Activated T-cell treated with anti-CD3 and anti-CD28 coated beads, Interleukin-2, amount 50 U/mL, for 24 hours (primary cell): ENCODE measurements at regions not wholly inside any gene's neighbourhood (a gene's known extent, or its start where the extent isn't known, plus 50 kb on each side); places are given as distances from the start of the nearest gene placed in this dataset.
"Not testable (repeated sequence)": the region's sequence is repeated elsewhere in the genome, so short reads cannot be mapped to it uniquely, and the experiment has no call there.

ENCODE experiments used
- DNase-seq: peaks from one replicate; pipeline ENCODE4 v3.0.0-alpha.2; 2020
- H3K27ac Mint-ChIP-seq: 2 replicates; pipeline ENCODE4 v1.8.0; 2020; ENCODE audit warnings: mild to moderate bottlenecking, mixed read lengths
- H3K27me3 Mint-ChIP-seq: 2 replicates; pipeline ENCODE4 v1.8.0; 2020; ENCODE audit warnings: mixed read lengths
- H3K36me3 Mint-ChIP-seq: 2 replicates; pipeline ENCODE4 v1.8.0; 2020; ENCODE audit warnings: low read depth, mixed read lengths
- H3K4me1 Mint-ChIP-seq: 2 replicates; pipeline ENCODE4 v1.8.0; 2020; ENCODE audit warnings: low read depth, mixed read lengths
- H3K4me3 Mint-ChIP-seq: 2 replicates; pipeline ENCODE4 v1.8.0; 2020; ENCODE audit warnings: mild to moderate bottlenecking, moderate library complexity, mixed read lengths
- H3K9me3 Mint-ChIP-seq: 2 replicates; pipeline ENCODE4 v1.8.0; 2020; ENCODE audit warnings: mixed read lengths

GRCh38 chr18:38243291-38243690 is 677.7 kb upstream of the CELF4 start:
- Mint-ChIP-seq H3K9me3 (peaks cover 11% of the 10 kb centered on the region), H3K4me1 (no peaks in the 10 kb centered on the region), H3K27ac (no peak overlapping the region), H3K27me3 (no peaks in the 10 kb centered on the region), H3K36me3 (no peaks in the 10 kb centered on the region), H3K4me3 (no peak overlapping the region)
- no peak for DNase-seq

DNA sequence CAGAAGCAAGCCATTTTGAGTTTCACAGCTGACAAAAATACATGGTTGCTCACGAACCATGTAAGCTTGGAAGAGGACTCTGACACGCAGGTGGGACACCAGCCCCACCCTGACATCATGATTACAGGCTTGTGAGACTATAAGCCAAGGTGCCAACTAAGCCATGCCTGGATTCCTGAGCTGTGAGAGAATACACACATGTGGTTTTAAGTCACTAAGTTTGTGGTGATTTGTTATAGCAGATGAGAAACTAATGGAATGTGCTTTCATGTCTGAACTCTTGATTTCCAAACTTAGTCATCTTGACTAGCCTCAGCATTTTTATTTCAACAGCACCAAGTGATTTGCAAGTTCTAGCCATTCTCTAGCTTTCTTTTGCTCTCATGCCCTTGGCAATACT is 676.1 kb upstream of the CELF4 start:
- H3K27me3 Mint-ChIP-seq, result no peaks in the 10 kb centered on the region
- H3K36me3 Mint-ChIP-seq, result no peaks in the 10 kb centered on the region
- no peak for DNase-seq
- H3K27ac Mint-ChIP-seq, result no peak overlapping the region
- no peaks in the 10 kb centered on the region for H3K4me1 Mint-ChIP-seq
- peaks cover 10% of the 10 kb centered on the region for H3K9me3 Mint-ChIP-seq
- H3K4me3 Mint-ChIP-seq, result no peak overlapping the region

GRCh38 chr18:38241216-38241615 is 675.6 kb upstream of the CELF4 start:
- no peaks in the 10 kb centered on the region for H3K36me3 Mint-ChIP-seq
- no peaks in the 10 kb centered on the region for H3K27me3 Mint-ChIP-seq
- H3K4me1 Mint-ChIP-seq, result no peaks in the 10 kb centered on the region
- no peak overlapping the region for H3K27ac Mint-ChIP-seq
- H3K9me3 Mint-ChIP-seq, result peaks cover 8% of the 10 kb centered on the region
- no peak for DNase-seq
- H3K4me3 Mint-ChIP-seq, result no peak overlapping the region

GRCh38 chr18:38239606-38240005 is 674.0 kb upstream of the CELF4 start:
- Mint-ChIP-seq H3K4me3 (no peak overlapping the region), H3K27ac (no peak overlapping the region), H3K4me1 (no peaks in the 10 kb centered on the region), H3K27me3 (no peaks in the 10 kb centered on the region), H3K36me3 (no peaks in the 10 kb centered on the region), H3K9me3 (peaks cover 8% of the 10 kb centered on the region)
- DNase-seq, result no peak

GRCh38 chr18:38237796-38238195 is 672.2 kb upstream of the CELF4 start:
- Mint-ChIP-seq H3K9me3 (peaks cover 8% of the 10 kb centered on the region), H3K27me3 (no peaks in the 10 kb centered on the region), H3K4me1 (no peaks in the 10 kb centered on the region), H3K27ac (no peak overlapping the region), H3K36me3 (no peaks in the 10 kb centered on the region), H3K4me3 (no peak overlapping the region)
- no peak for DNase-seq

DNA sequence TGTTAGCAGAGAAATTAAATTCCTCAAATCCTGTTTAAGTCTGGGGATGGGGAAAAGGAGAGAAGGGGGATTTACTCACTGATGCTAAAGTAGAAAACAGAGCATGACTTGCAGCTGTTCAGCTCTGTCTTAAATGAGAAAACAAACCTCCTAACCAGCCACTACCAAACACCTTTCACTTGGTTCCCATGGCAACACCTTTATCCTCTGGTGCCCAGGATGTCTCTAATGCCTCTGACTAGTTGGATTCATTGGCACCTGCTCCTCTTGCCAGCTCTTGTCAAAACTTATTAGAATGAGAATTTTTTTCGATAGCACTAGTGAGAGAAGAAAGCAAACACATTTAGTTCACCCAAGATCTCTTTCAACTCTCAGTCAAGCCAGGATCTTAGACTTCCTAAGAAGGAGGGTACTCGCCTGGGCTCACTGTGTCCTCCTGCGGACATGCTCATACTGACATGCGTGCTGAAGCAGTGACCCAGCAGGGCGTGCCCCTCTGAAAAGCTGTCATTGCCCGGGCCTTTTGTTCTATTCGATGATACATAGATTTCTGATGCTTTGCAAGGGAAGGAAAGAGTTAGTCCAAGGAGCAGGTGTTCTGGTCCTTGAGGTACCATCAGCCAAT is 656.0 kb upstream of the CELF4 start:
- no peaks in the 10 kb centered on the region for H3K36me3 Mint-ChIP-seq
- H3K4me1 Mint-ChIP-seq, result no peaks in the 10 kb centered on the region
- H3K27me3 Mint-ChIP-seq, result no peaks in the 10 kb centered on the region
- H3K9me3 Mint-ChIP-seq, result peaks cover 4% of the 10 kb centered on the region
- H3K4me3 Mint-ChIP-seq, result no peak overlapping the region
- H3K27ac Mint-ChIP-seq, result no peak overlapping the region
- no peak for DNase-seq

DNA sequence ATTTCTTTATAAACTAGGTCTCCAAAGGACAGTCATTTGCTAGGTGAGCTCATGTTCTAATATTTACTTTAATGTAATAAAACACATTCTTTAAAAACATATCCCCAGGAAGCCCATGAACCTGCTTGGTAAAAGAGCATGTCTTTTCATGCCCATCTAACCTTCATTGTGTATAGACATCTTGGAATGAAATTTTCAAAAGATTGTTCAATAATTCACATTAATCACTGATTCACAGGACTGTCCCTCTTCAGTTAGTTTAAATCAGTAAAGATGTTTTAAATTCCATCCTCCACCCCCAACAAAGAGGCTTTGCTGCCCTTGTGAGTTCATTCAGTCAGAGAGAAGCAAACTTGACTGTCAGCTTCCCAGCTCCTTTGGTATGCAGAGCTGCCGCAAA is 633.4 kb upstream of the CELF4 start:
- H3K36me3 Mint-ChIP-seq, result no peaks in the 10 kb centered on the region
- H3K27me3 Mint-ChIP-seq, result no peaks in the 10 kb centered on the region
- peaks cover 6% of the 10 kb centered on the region for H3K9me3 Mint-ChIP-seq
- no peak overlapping the region for H3K4me3 Mint-ChIP-seq
- DNase-seq, result no peak
- H3K27ac Mint-ChIP-seq, result no peak overlapping the region
- no peaks in the 10 kb centered on the region for H3K4me1 Mint-ChIP-seq

- H3K4me3 Mint-ChIP-seq, result no peak overlapping the region
- no peak for DNase-seq
- H3K27ac Mint-ChIP-seq, result no peak overlapping the region
- no peaks in the 10 kb centered on the region for H3K36me3 Mint-ChIP-seq
- no peaks in the 10 kb centered on the region for H3K4me1 Mint-ChIP-seq
- H3K9me3 Mint-ChIP-seq, result peaks cover 6% of the 10 kb centered on the region
- H3K27me3 Mint-ChIP-seq, result no peaks in the 10 kb centered on the region
Observed at GRCh38 chr18:38198526-38198925, 632.9 kb upstream of the CELF4 start.

DNA sequence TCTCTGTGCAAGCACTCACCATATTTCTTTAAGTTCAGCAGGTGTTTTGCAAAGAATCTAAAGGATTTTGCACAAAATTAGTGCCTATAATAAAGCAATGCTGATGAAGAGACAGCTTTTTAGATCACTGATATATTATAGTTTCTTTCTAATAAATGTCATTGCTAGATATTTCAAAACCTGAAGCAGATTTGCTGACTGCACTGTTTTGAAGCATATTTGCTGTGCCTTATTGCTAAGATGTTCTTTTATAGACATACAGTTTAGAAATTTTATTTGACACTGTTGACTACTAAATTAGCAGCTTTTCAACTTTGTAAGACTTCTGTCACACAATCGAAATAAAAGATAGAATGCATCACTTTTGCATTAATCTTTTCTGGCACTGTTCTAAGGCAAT is 620.9 kb upstream of the CELF4 start:
- Mint-ChIP-seq H3K36me3 (no peaks in the 10 kb centered on the region), H3K4me1 (no peaks in the 10 kb centered on the region), H3K27ac (no peak overlapping the region), H3K9me3 (peaks cover 5% of the 10 kb centered on the region), H3K27me3 (no peaks in the 10 kb centered on the region), H3K4me3 (no peak overlapping the region)
- no peak for DNase-seq

GRCh38 chr18:38174594-38174993 is 609.0 kb upstream of the CELF4 start:
- Mint-ChIP-seq H3K9me3 (peaks cover 5% of the 10 kb centered on the region), H3K27ac (no peak overlapping the region), H3K36me3 (no peaks in the 10 kb centered on the region), H3K4me1 (no peaks in the 10 kb centered on the region), H3K27me3 (no peaks in the 10 kb centered on the region), H3K4me3 (no peak overlapping the region)
- DNase-seq, result no peak

GRCh38 chr18:38174173-38174572 is 608.6 kb upstream of the CELF4 start:
- Mint-ChIP-seq H3K27me3 (no peaks in the 10 kb centered on the region), H3K27ac (no peak overlapping the region), H3K4me1 (no peaks in the 10 kb centered on the region), H3K9me3 (peaks cover 5% of the 10 kb centered on the region), H3K36me3 (no peaks in the 10 kb centered on the region), H3K4me3 (no peak overlapping the region)
- no peak for DNase-seq

DNA sequence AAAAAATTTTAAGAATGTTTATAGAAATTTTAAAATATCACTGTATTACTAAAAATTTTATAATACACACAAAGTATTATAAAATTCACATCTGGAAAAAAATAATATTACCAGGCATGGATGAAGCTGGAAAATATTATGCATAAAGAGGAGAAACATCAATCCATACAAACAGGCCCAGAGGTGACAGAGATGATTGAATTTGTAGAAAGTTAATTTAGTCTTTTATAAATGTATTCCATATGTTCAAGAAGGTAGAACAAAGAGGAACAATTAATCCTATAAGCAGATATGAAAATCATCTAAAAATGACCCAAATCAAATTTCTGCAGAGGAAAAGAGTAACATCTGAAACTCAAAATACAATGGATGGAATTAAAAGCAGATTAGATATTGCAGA is 605.2 kb upstream of the CELF4 start:
- DNase-seq, result no peak
- Mint-ChIP-seq H3K27me3 (no peaks in the 10 kb centered on the region), H3K9me3 (peaks cover 5% of the 10 kb centered on the region), H3K27ac (no peak overlapping the region), H3K4me3 (no peak overlapping the region), H3K36me3 (no peaks in the 10 kb centered on the region), H3K4me1 (no peaks in the 10 kb centered on the region)

DNA sequence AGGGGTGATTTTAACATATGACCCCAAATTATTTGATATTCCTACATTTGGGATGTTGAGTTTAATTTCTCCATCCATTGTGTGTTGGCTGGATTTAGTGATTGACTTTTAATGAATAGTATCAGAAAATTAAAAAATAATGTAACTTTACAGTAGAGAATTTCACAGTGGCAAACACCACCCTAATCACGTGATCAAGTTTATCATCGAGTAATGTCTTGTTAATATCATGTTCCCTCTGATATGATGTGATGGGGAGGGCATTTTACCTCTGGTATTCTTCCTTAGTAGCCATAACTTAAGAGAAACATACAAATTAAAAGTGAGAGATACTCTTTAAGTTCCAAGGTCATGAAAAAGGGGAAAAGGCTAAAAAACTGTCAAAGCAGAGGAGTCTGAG is 602.0 kb upstream of the CELF4 start:
- Mint-ChIP-seq H3K27ac (no peak overlapping the region), H3K4me1 (no peaks in the 10 kb centered on the region), H3K9me3 (peaks cover 3% of the 10 kb centered on the region), H3K36me3 (no peaks in the 10 kb centered on the region), H3K27me3 (no peaks in the 10 kb centered on the region), H3K4me3 (no peak overlapping the region)
- DNase-seq, result no peak

- not testable (repeated sequence) for DNase-seq, H3K4me1 Mint-ChIP-seq, H3K4me3 Mint-ChIP-seq, H3K27ac Mint-ChIP-seq, H3K27me3 Mint-ChIP-seq, H3K36me3 Mint-ChIP-seq
- peaks cover 23% of the 10 kb centered on the region for H3K9me3 Mint-ChIP-seq
Observed at GRCh38 chr18:38153116-38153515, 587.5 kb upstream of the CELF4 start.

DNA sequence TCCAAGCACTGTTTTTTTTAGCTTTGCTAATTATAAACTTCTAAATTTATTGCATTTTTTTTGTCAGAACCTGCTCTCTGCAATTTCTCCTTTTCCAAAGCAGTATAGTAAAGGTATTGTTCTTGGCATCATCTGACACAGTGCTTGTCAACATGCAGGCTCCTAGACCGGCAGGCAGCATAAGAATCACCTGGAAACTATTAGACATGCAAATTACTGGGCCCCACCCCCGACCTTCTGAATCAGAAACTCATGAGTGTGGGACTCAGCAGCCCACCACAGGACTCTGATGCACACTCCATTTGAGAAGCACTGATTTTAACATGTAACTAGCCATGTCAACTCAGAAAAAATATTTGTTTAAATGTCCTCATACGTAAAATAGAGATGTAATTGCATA is 551.1 kb upstream of the CELF4 start:
- H3K9me3 Mint-ChIP-seq, result peaks cover 8% of the 10 kb centered on the region
- DNase-seq, result no peak
- no peaks in the 10 kb centered on the region for H3K27me3 Mint-ChIP-seq
- no peak overlapping the region for H3K4me3 Mint-ChIP-seq
- no peaks in the 10 kb centered on the region for H3K4me1 Mint-ChIP-seq
- no peak overlapping the region for H3K27ac Mint-ChIP-seq
- no peaks in the 10 kb centered on the region for H3K36me3 Mint-ChIP-seq

- no peaks in the 10 kb centered on the region for H3K36me3 Mint-ChIP-seq
- no peak overlapping the region for H3K27ac Mint-ChIP-seq
- no peak for DNase-seq
- H3K9me3 Mint-ChIP-seq, result peaks cover 14% of the 10 kb centered on the region
- H3K4me3 Mint-ChIP-seq, result no peak overlapping the region
- H3K4me1 Mint-ChIP-seq, result no peaks in the 10 kb centered on the region
- H3K27me3 Mint-ChIP-seq, result no peaks in the 10 kb centered on the region
Observed at GRCh38 chr18:38115201-38115600, 549.6 kb upstream of the CELF4 start.
